Esophagus muscularis mucosa (tissue), 3 donors: ENCODE measurements at regions not wholly inside any gene's neighbourhood (a gene's known extent, or its start where the extent isn't known, plus 50 kb on each side); places are given as distances from the start of the nearest gene placed in this dataset.

Source experiments
- CTCF ChIP-seq, 3 experiments: fragments of 200-600 bp in 2 of 3; fragments of 450-650 bp in 1 of 3; sonication (generic) in 2 of 3; IDR thresholded peaks; one replicate each; pipeline ENCODE4 v1.5.1; 2017 to 2019; ENCODE audit warnings: antibody characterized with exemption in 3 of 3, mild to moderate bottlenecking in 2 of 3, moderate library complexity in 1 of 3
- POLR2AphosphoS5 ChIP-seq, 2 donors: sonication (generic); formaldehyde crosslinking; IDR thresholded peaks; one replicate each; pipeline ENCODE4 v1.6.1; 2017; ENCODE audit warnings: antibody characterized with exemption in 2 of 2

- no peak for TF ChIP-seq CTCF (IDR thresholded peaks at IDR 0.05)
- no peak for TF ChIP-seq POLR2AphosphoS5 (IDR thresholded peaks at IDR 0.05)
Measured at GRCh38 chr5:63843190-63843589, 119.1 kb downstream of the HTR1A start.
